ENCODE measurements at regions not wholly inside any gene's neighbourhood (a gene's known extent, or its start where the extent isn't known, plus 50 kb on each side); places are given as distances from the start of the nearest gene placed in this dataset.

DNA sequence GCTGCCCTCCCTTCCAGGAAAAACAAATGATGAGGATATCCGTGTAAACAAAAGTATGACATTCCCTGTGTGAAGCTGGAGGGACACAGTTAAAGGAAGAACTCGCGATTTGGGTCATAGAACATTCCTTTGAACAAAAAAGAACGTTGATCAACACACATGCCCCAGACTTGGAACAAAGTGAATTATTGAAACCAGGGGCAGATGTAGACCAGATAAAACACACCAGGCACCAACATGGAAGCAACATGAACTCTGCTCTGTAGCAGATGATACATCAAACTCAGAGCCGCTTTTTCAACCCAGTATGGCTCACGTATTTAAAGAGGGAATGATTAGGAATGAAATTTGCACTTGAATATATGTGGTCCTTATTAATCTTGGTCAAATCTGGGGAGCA, 206.5 kb downstream of the TMEM182 start:
- Histone ChIP-seq H3K36me3 (ENCODE audit: control insufficient read depth in 2 of 2, extremely low read depth in 1 of 2, insufficient read depth in 2 of 2, low read length in 2 of 2) (no peaks in the 10 kb centered on the region), H3K9ac (ENCODE audit: control insufficient read depth, extremely low read depth, insufficient read depth, low read length) (no peak overlapping the region), H3K79me2 (ENCODE audit: control insufficient read depth, insufficient read depth, low read length) (no peaks in the 10 kb centered on the region), H2AFZ (ENCODE audit: control insufficient read depth, low read length) (no peak overlapping the region), H3K27ac (ENCODE audit: control insufficient read depth, insufficient read depth, low read length) (no peak overlapping the region), H3K4me3 (ENCODE audit: control insufficient read depth in 2 of 3, extremely low read depth in 1 of 3, insufficient read depth in 2 of 3, low read depth in 1 of 3, low read length in 3 of 3) (no peak overlapping the region), H3K9me1 (ENCODE audit: control insufficient read depth, extremely low read depth, insufficient read depth, low read length) (no peaks in the 10 kb centered on the region), H4K20me1 (ENCODE audit: control insufficient read depth, extremely low read depth, insufficient read depth, low read length) (no peaks in the 10 kb centered on the region), H3K9me3 (ENCODE audit: control insufficient read depth, low read depth, low read length) (no peaks in the 10 kb centered on the region), H3K4me2 (ENCODE audit: control insufficient read depth, extremely low read depth, insufficient read depth, low read depth, low read length) (no peak overlapping the region), H3K4me1 (ENCODE audit: control insufficient read depth, extremely low read depth, insufficient read depth, low read length) (no peaks in the 10 kb centered on the region), H3K27me3 (ENCODE audit: control insufficient read depth, extremely low read depth, insufficient read depth, low read length) (no peaks in the 10 kb centered on the region)
- no peak for TF ChIP-seq EZH2 (IDR thresholded peaks at IDR 0.05; ENCODE audit: low read length)
- TF ChIP-seq, protein P1, sequence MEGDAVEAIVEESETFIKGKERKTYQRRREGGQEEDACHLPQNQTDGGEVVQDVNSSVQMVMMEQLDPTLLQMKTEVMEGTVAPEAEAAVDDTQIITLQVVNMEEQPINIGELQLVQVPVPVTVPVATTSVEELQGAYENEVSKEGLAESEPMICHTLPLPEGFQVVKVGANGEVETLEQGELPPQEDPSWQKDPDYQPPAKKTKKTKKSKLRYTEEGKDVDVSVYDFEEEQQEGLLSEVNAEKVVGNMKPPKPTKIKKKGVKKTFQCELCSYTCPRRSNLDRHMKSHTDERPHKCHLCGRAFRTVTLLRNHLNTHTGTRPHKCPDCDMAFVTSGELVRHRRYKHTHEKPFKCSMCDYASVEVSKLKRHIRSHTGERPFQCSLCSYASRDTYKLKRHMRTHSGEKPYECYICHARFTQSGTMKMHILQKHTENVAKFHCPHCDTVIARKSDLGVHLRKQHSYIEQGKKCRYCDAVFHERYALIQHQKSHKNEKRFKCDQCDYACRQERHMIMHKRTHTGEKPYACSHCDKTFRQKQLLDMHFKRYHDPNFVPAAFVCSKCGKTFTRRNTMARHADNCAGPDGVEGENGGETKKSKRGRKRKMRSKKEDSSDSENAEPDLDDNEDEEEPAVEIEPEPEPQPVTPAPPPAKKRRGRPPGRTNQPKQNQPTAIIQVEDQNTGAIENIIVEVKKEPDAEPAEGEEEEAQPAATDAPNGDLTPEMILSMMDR (optimal IDR thresholded peaks at IDR 0.05 in 1 of 3, IDR thresholded peaks at IDR 0.05 in 1 of 3, conservative IDR thresholded peaks at IDR 0.05 in 1 of 3; ENCODE audit: extremely low read depth in 1 of 3, insufficient read depth in 2 of 3, low read length in 3 of 3), result no peak
- dilution Hi-C loops (cut with MboI; ENCODE audit: extremely low pct_ligation_motif_present, low sequenced_read_pairs), result no loop called here
- FAIRE-seq (no peak), DNase-seq (ENCODE audit: low read depth, low spot score) (no peak)

GRCh38 chr2:102971701-102972100, 209.9 kb downstream of the TMEM182 start:
- no peak overlapping the region for H3K9ac ChIP-seq (ENCODE audit: control insufficient read depth, extremely low read depth, insufficient read depth, low read length)
- no peak for TF ChIP-seq EZH2 (IDR thresholded peaks at IDR 0.05; ENCODE audit: low read length)
- TF ChIP-seq, protein P1 (optimal IDR thresholded peaks at IDR 0.05 in 1 of 3, IDR thresholded peaks at IDR 0.05 in 1 of 3, conservative IDR thresholded peaks at IDR 0.05 in 1 of 3; ENCODE audit: extremely low read depth in 1 of 3, insufficient read depth in 2 of 3, low read length in 3 of 3), result no peak
- dilution Hi-C loops (cut with MboI; ENCODE audit: extremely low pct_ligation_motif_present, low sequenced_read_pairs), result no loop called here
- no peaks in the 10 kb centered on the region for H3K9me3 ChIP-seq (ENCODE audit: control insufficient read depth, low read depth, low read length)
- no peak overlapping the region for H3K4me3 ChIP-seq (ENCODE audit: control insufficient read depth in 2 of 3, extremely low read depth in 1 of 3, insufficient read depth in 2 of 3, low read depth in 1 of 3, low read length in 3 of 3)
- no peak overlapping the region for H2AFZ ChIP-seq (ENCODE audit: control insufficient read depth, low read length)
- no peak for DNase-seq (ENCODE audit: low read depth, low spot score)
- no peaks in the 10 kb centered on the region for H3K9me1 ChIP-seq (ENCODE audit: control insufficient read depth, extremely low read depth, insufficient read depth, low read length)
- H4K20me1 ChIP-seq (ENCODE audit: control insufficient read depth, extremely low read depth, insufficient read depth, low read length), result no peaks in the 10 kb centered on the region
- H3K27ac ChIP-seq (ENCODE audit: control insufficient read depth, insufficient read depth, low read length), result no peak overlapping the region
- no peaks in the 10 kb centered on the region for H3K4me1 ChIP-seq (ENCODE audit: control insufficient read depth, extremely low read depth, insufficient read depth, low read length)
- no peaks in the 10 kb centered on the region for H3K79me2 ChIP-seq (ENCODE audit: control insufficient read depth, insufficient read depth, low read length)
- no peak for FAIRE-seq
- no peaks in the 10 kb centered on the region for H3K36me3 ChIP-seq (ENCODE audit: control insufficient read depth in 2 of 2, extremely low read depth in 1 of 2, insufficient read depth in 2 of 2, low read length in 2 of 2)
- H3K27me3 ChIP-seq (ENCODE audit: control insufficient read depth, extremely low read depth, insufficient read depth, low read length), result no peaks in the 10 kb centered on the region
- H3K4me2 ChIP-seq (ENCODE audit: control insufficient read depth, extremely low read depth, insufficient read depth, low read depth, low read length), result no peak overlapping the region

Data from keratinocyte (primary cell).